Esophagus muscularis mucosa (tissue), 4 donors: ENCODE measurements at regions not wholly inside any gene's neighbourhood (a gene's known extent, or its start where the extent isn't known, plus 50 kb on each side); places are given as distances from the start of the nearest gene placed in this dataset.
"Not testable (repeated sequence)": the region's sequence is repeated elsewhere in the genome, so short reads cannot be mapped to it uniquely, and the experiment has no call there.

Experiments used
- DNase-seq: peaks from one replicate; pipeline ENCODE4 v3.0.0-alpha.2; 2017; ENCODE audit errors: extremely low spot score
- H3K27ac ChIP-seq, 4 donors: fragments of 200-600 bp; sonication (generic); replicated peaks in 1 of 4; 1 replicate in 3 of 4; 2 replicates in 1 of 4; pipeline ENCODE4 v1.5.1; 2016 to 2019; ENCODE audit warnings: mild to moderate bottlenecking in 1 of 4
- H3K27me3 ChIP-seq, 4 donors: fragments of 200-600 bp; sonication (generic); one replicate each; pipeline versions ENCODE4 v1.5.1 to v1.6.0; 2016 to 2019
- H3K36me3 ChIP-seq, 4 donors: fragments of 200-600 bp; sonication (generic); one replicate each; pipeline ENCODE4 v1.5.1; 2016 to 2019
- H3K4me1 ChIP-seq, 4 donors: fragments of 200-600 bp; sonication (generic); one replicate each; pipeline ENCODE4 v1.5.1; 2016 to 2019
- H3K4me3 ChIP-seq, 4 donors: fragments of 200-600 bp; sonication (generic); 1 replicate in 2 of 4; 2 replicates in 2 of 4; pipeline ENCODE4 v1.5.1; 2016 to 2019; ENCODE audit warnings: mild to moderate bottlenecking in 4 of 4, moderate library complexity in 1 of 4
- H3K9me3 ChIP-seq, 4 donors: fragments of 200-600 bp; sonication (generic); 1 replicate in 3 of 4; 2 replicates in 1 of 4; pipeline ENCODE4 v1.5.1; 2016 to 2019
- CTCF ChIP-seq, 3 experiments: fragments of 200-600 bp in 2 of 3; fragments of 450-650 bp in 1 of 3; sonication (generic) in 2 of 3; IDR thresholded peaks; one replicate each; pipeline ENCODE4 v1.5.1; 2017 to 2019; ENCODE audit warnings: antibody characterized with exemption in 3 of 3, mild to moderate bottlenecking in 2 of 3, moderate library complexity in 1 of 3
- EP300 ChIP-seq: sonication (generic); formaldehyde crosslinking; IDR thresholded peaks from one replicate; pipeline ENCODE4 v1.6.1; 2017; ENCODE audit warnings: antibody characterized with exemption
- POLR2A ChIP-seq: fragments of 450-650 bp; IDR thresholded peaks from one replicate; pipeline ENCODE4 v1.6.1; 2017; ENCODE audit warnings: antibody characterized with exemption, moderate library complexity, mild to moderate bottlenecking, low read depth
- POLR2AphosphoS5 ChIP-seq, 2 donors: sonication (generic); formaldehyde crosslinking; IDR thresholded peaks; one replicate each; pipeline ENCODE4 v1.6.1; 2017; ENCODE audit warnings: antibody characterized with exemption in 2 of 2
- WGBS: methylation state at CpG from one replicate; pipeline ENCODE4 v1.1.5; 2018; 5-methylcytosine and 5-hydroxymethylcytosine counted together
- intact Hi-C: fragments of 100-400 bp; cut with DNase I; formaldehyde crosslinking; loops from one replicate; pipeline ENCODE4 v1.15.1; 2023

GRCh38 chr5:62900976-62901375 is 322.4 kb downstream of the LRRC70 start:
- Histone ChIP-seq H3K4me1 (no peaks in the 10 kb centered on the region), H3K27ac (no peak overlapping the region), H3K4me3 (no peak overlapping the region), H3K9me3 (no peaks in the 10 kb centered on the region), H3K36me3 (no peaks in the 10 kb centered on the region), H3K27me3 (no peaks in the 10 kb centered on the region)
- 63% methylated on average over 1 of the region's 1 CpG for WGBS
- no peak for DNase-seq
- TF ChIP-seq CTCF (IDR thresholded peaks at IDR 0.05) (no peak), EP300 (no peak), POLR2AphosphoS5 (IDR thresholded peaks at IDR 0.05) (no peak), POLR2A (no peak)
- intact Hi-C loops, result no loop called here

GRCh38 chr5:62896121-62896893 is 317.7 kb downstream of the LRRC70 start:
- H3K27ac ChIP-seq, result no peak overlapping the region
- no peak for DNase-seq

GRCh38 chr5:62886603-62887315 is 308.1 kb downstream of the LRRC70 start:
- Histone ChIP-seq H3K27me3 (no peaks in the 10 kb centered on the region), H3K4me3 (no peak overlapping the region), H3K27ac (no peak overlapping the region), H3K4me1 (no peaks in the 10 kb centered on the region), H3K9me3 (no peaks in the 10 kb centered on the region), H3K36me3 (no peaks in the 10 kb centered on the region)
- intact Hi-C loops, result no loop called here
- TF ChIP-seq EP300, result no peak
- WGBS, result 37% methylated on average over 5 of the region's 5 CpGs
- DNase-seq, result no peak

More at GRCh38 chr5:62896121-62896893, 317.7 kb downstream of the LRRC70 start:
- 65% methylated on average over 7 of the region's 8 CpGs for WGBS
- Histone ChIP-seq H3K4me3 (no peak overlapping the region), H3K4me1 (no peaks in the 10 kb centered on the region), H3K9me3 (peaks cover 0 to 6% (median 0%) of the 10 kb centered on the region in 4 donors), H3K36me3 (no peaks in the 10 kb centered on the region), H3K27me3 (no peaks in the 10 kb centered on the region)
- no peak for TF ChIP-seq POLR2AphosphoS5 (IDR thresholded peaks at IDR 0.05)
- TF ChIP-seq EP300, result no peak
- no peak for TF ChIP-seq CTCF (IDR thresholded peaks at IDR 0.05)
- TF ChIP-seq POLR2A, result no peak
- intact Hi-C loops, result no loop called here

GRCh38 chr5:62837330-62837729 is 258.7 kb downstream of the LRRC70 start:
- H3K27me3 ChIP-seq, H3K27ac ChIP-seq, H3K36me3 ChIP-seq, H3K4me3 ChIP-seq, intact Hi-C loops, H3K4me1 ChIP-seq, DNase-seq: not testable (repeated sequence)
- WGBS, result 33% methylated on average over 1 of the region's 5 CpGs
- peaks cover 0 to 29% (median 13%) of the 10 kb centered on the region in 4 donors for H3K9me3 ChIP-seq

- H3K27me3 ChIP-seq, result no peaks in the 10 kb centered on the region
- TF ChIP-seq CTCF (IDR thresholded peaks at IDR 0.05) (no peak), POLR2A (no peak), POLR2AphosphoS5 (IDR thresholded peaks at IDR 0.05) (no peak), EP300 (no peak)
- no peak overlapping the region for H3K27ac ChIP-seq
Measured at GRCh38 chr5:62829604-62829986, 251.0 kb downstream of the LRRC70 start.

More at GRCh38 chr5:62829604-62829986, 251.0 kb downstream of the LRRC70 start:
- 73% methylated on average over 2 of the region's 2 CpGs for WGBS
- Histone ChIP-seq H3K4me3 (no peak overlapping the region), H3K36me3 (no peaks in the 10 kb centered on the region), H3K4me1 (no peaks in the 10 kb centered on the region), H3K9me3 (peaks cover 0 to 7% (median 2%) of the 10 kb centered on the region in 4 donors)
- intact Hi-C loops, result no loop called here
- DNase-seq, result no peak
